ENCODE measurements at regions not wholly inside any gene's neighbourhood (a gene's known extent, or its start where the extent isn't known, plus 50 kb on each side); places are given as distances from the start of the nearest gene placed in this dataset.

DNA sequence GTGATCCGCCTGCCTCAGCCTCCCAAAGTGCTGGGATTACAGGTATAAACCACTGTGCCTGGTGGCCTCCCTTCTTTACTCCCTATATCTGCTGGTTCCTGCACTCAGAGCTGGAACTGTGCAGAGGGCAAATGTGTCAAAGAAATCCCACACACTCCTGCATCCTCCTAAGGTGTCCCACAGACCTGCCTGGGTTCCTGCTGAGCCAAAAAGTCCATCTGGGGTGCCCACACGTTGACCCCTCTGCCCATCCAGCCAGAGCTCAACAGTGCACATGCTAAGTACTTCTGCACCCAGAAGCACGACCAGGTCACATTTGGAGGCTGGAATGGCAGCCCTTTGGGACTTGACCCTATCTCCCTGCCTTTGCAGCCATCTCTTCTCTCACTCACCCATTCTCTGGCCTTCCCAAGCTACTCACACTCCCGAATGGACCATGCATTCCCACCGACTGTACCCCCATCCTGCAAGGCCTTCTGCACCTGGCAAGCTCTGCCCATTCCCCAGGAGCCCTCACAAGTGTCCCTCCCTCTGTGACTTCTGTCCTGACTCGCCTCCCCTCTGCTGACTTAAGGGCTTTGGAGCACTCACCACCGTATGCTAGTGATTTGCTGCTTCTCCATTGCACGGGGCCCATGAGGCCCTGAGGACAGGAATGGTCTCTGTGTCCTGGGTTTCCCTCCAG, 152.1 kb downstream of the KCTD15 start:
- POLR2A ChIA-PET: no interaction called here
- DNase-seq (ENCODE audit: extremely low spot score): no peak
- TF ChIP-seq, protein P1, sequence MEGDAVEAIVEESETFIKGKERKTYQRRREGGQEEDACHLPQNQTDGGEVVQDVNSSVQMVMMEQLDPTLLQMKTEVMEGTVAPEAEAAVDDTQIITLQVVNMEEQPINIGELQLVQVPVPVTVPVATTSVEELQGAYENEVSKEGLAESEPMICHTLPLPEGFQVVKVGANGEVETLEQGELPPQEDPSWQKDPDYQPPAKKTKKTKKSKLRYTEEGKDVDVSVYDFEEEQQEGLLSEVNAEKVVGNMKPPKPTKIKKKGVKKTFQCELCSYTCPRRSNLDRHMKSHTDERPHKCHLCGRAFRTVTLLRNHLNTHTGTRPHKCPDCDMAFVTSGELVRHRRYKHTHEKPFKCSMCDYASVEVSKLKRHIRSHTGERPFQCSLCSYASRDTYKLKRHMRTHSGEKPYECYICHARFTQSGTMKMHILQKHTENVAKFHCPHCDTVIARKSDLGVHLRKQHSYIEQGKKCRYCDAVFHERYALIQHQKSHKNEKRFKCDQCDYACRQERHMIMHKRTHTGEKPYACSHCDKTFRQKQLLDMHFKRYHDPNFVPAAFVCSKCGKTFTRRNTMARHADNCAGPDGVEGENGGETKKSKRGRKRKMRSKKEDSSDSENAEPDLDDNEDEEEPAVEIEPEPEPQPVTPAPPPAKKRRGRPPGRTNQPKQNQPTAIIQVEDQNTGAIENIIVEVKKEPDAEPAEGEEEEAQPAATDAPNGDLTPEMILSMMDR (IDR thresholded peaks at IDR 0.05; ENCODE audit: control extremely low read depth, extremely low read depth, low read depth, missing control alignments): no peak
- CTCF ChIA-PET: no interaction called here

DNA sequence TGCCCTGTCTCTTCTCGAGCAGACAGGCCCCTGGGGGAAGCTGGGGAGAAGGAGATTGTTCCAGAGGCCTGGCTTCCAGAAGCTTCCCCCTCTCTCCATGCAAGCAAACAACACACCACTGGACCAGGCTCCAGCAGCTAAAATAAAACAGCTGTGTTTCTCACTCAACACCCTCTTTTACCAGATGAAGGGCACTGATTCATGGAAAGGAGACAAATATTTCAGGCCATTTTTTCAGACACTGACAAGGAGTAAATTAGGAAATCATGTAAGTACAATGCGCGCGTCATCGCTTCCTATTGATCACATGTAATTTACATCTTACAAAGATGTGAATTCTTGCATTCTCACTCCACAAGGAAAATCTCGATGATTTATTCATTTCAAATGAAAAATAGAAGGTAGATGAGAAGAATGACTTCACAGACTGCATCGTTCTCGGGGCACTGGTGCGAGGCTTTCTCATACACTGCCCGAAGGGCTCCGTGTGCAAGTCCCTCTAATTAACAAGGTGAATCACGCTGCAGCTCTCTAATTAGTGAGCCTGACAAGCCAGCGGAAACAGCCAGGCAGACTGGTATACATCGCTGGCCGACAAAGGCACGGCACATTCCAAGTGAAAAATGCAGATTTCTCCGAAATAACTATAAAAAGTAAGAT, 153.6 kb downstream of the KCTD15 start:
- POLR2A ChIA-PET: no interaction called here
- CTCF ChIA-PET: interaction anchor here (1.4 kb wide), 1 partner anchor 13 kb away, joined by 3 read pairs; no protein-coding TSS in a partner anchor
- TF ChIP-seq, protein P1 (IDR thresholded peaks at IDR 0.05; ENCODE audit: control extremely low read depth, extremely low read depth, low read depth, missing control alignments): no peak
- DNase-seq (ENCODE audit: extremely low spot score): no peak

DNA sequence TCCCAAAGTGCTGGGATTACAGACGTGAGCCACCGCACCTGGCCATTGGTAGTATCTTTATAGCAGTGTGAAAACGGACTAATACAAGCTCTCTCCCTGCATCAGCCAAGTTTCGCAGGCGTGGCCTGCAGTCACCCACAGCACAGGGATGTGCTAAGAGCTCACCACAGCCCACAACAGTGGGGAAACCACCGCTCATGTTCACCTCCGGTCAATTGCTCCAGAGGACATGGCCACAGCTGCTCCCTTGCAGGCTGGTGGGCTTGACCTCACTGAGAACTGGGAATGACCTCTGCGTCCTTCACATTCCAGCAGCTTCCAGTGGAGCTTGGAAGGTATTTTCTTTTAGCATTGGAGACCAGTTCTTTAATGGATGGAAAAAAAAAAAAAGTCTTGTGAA, 156.4 kb downstream of the KCTD15 start:
- DNase-seq (ENCODE audit: extremely low spot score): no peak
- ChIA-PET POLR2A (no interaction called here), CTCF (no interaction called here)
- TF ChIP-seq, protein P1 (IDR thresholded peaks at IDR 0.05; ENCODE audit: control extremely low read depth, extremely low read depth, low read depth, missing control alignments): no peak

DNA sequence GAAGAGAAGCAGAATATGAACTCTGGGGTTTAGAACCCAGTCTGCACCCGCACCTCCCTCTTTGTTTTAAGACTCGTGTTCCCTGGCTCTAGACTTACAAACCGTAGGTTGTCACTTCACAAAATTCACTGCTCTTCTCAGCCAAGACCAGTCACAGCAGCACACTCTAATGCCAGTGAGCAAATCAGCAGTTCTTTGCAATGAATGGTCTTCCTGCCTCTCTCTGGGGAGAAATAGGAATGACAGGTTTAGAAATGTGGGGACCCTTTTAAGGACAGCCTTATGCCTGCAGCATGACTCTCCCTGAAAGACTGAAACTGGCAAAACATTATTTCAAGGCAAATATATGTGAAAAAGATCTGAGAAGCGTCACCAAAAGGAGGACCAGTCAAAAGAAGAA, 156.9 kb downstream of the KCTD15 start:
- DNase-seq (ENCODE audit: extremely low spot score): no peak
- POLR2A ChIA-PET: no interaction called here
- CTCF ChIA-PET: no interaction called here

DNA sequence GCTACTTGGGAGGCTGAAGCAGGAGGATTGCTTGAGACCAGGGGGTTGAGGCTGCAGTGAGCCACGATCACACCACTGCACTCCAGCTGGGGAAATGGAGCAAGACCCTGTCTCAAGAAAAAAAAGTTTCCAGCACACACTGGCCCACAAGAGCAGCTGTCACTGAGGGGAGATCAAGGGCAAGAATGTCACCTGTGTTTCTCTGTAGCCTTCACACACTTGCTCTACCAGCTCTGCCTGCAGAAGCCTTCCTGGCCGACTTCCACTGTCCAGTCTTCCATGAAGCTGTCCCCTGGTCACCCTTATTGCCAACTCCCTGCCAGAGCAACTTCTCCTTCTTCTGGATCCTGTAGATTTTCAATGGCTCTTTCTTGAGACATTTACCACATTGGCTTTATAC, 158.0 kb downstream of the KCTD15 start:
- POLR2A ChIA-PET: no interaction called here
- DNase-seq (ENCODE audit: extremely low spot score): no peak
- TF ChIP-seq, protein P1 (IDR thresholded peaks at IDR 0.05; ENCODE audit: control extremely low read depth, extremely low read depth, low read depth, missing control alignments): no peak
- CTCF ChIA-PET: no interaction called here

More for the DNA sequence above, 156.9 kb downstream of the KCTD15 start:
- TF ChIP-seq, protein P1 (IDR thresholded peaks at IDR 0.05; ENCODE audit: control extremely low read depth, extremely low read depth, low read depth, missing control alignments): no peak

DNA sequence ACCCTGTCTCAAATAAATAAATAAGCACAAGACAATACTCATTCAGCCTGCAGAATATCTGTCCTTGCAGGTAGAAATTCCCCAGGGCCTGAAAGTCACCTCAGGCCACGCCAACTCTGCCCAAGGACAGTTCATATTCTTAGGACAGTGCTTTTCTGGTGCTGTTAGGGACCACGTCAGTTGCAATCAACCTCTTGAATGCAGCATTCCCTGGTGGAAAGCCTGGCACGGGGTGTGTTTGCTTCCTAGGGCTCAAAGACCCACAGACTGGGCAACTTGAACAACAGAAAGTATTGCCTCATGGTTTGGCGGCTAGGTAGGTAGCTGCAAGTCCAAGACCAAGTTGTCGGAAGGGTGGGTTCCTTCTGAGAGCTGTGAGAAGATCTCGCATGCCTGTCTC, 160.3 kb downstream of the KCTD15 start:
- POLR2A ChIA-PET: no interaction called here
- TF ChIP-seq, protein P1 (IDR thresholded peaks at IDR 0.05; ENCODE audit: control extremely low read depth, extremely low read depth, low read depth, missing control alignments): no peak
- CTCF ChIA-PET: no interaction called here
- no peak for DNase-seq (ENCODE audit: extremely low spot score)

All from GM10248 (cell line).